ENCODE measurements at regions not wholly inside any gene's neighbourhood (a gene's known extent, or its start where the extent isn't known, plus 50 kb on each side); places are given as distances from the start of the nearest gene placed in this dataset.

GRCh38 chr3:103167850-103168249, 733.0 kb downstream of the ZPLD1 start:
- Histone ChIP-seq H4K20me1 (ENCODE audit: insufficient read depth, low read length) (no peaks in the 10 kb centered on the region), H3K9me3 (ENCODE audit: insufficient read depth, low read length, severe bottlenecking) (no peaks in the 10 kb centered on the region), H3K79me2 (ENCODE audit: insufficient read depth, low read length) (no peaks in the 10 kb centered on the region), H3K27me3 (ENCODE audit: insufficient read depth, low read length, poor library complexity) (no peaks in the 10 kb centered on the region), H3K4me1 (ENCODE audit: insufficient read depth, low read length) (no peaks in the 10 kb centered on the region), H3K9ac (ENCODE audit: low read depth, low read length) (no peak overlapping the region), H3K4me3 (ENCODE audit: low read depth in 1 of 2, low read length in 2 of 2) (no peak overlapping the region), H2AFZ (ENCODE audit: low read depth, low read length) (no peak overlapping the region), H3K27ac (ENCODE audit: low read length) (no peak overlapping the region), H3K4me2 (ENCODE audit: insufficient read depth, low read length) (no peak overlapping the region), H3K36me3 (ENCODE audit: insufficient read depth, low read length) (no peaks in the 10 kb centered on the region)
- DNase-seq, result no peak
- TF ChIP-seq EZH2 (IDR thresholded peaks at IDR 0.05; ENCODE audit: borderline replicate concordance, low read depth, low read length, severe bottlenecking), result no peak
- no peak for TF ChIP-seq CTCF (IDR thresholded peaks at IDR 0.05; ENCODE audit: borderline replicate concordance, extremely low read depth, low read length, poor library complexity, severe bottlenecking)
- no peak for ATAC-seq (ENCODE audit: insufficient read depth, low read depth)

GRCh38 chr3:103169289-103169688, 734.5 kb downstream of the ZPLD1 start:
- H2AFZ ChIP-seq (ENCODE audit: low read depth, low read length), result no peak overlapping the region
- no peaks in the 10 kb centered on the region for H3K36me3 ChIP-seq (ENCODE audit: insufficient read depth, low read length)
- H3K27ac ChIP-seq (ENCODE audit: low read length), result no peak overlapping the region
- H3K4me3 ChIP-seq (ENCODE audit: low read depth in 1 of 2, low read length in 2 of 2), result no peak overlapping the region
- no peaks in the 10 kb centered on the region for H4K20me1 ChIP-seq (ENCODE audit: insufficient read depth, low read length)
- H3K9ac ChIP-seq (ENCODE audit: low read depth, low read length), result no peak overlapping the region
- H3K27me3 ChIP-seq (ENCODE audit: insufficient read depth, low read length, poor library complexity), result no peaks in the 10 kb centered on the region
- H3K4me1 ChIP-seq (ENCODE audit: insufficient read depth, low read length), result no peaks in the 10 kb centered on the region
- no peaks in the 10 kb centered on the region for H3K79me2 ChIP-seq (ENCODE audit: insufficient read depth, low read length)
- no peaks in the 10 kb centered on the region for H3K9me3 ChIP-seq (ENCODE audit: insufficient read depth, low read length, severe bottlenecking)
- DNase-seq (no peak), ATAC-seq (ENCODE audit: insufficient read depth, low read depth) (no peak)
- no peak overlapping the region for H3K4me2 ChIP-seq (ENCODE audit: insufficient read depth, low read length)
- TF ChIP-seq CTCF (IDR thresholded peaks at IDR 0.05; ENCODE audit: borderline replicate concordance, extremely low read depth, low read length, poor library complexity, severe bottlenecking) (no peak), EZH2 (IDR thresholded peaks at IDR 0.05; ENCODE audit: borderline replicate concordance, low read depth, low read length, severe bottlenecking) (no peak)

- DNase-seq, result no peak
- TF ChIP-seq CTCF (IDR thresholded peaks at IDR 0.05; ENCODE audit: borderline replicate concordance, extremely low read depth, low read length, poor library complexity, severe bottlenecking) (no peak), EZH2 (IDR thresholded peaks at IDR 0.05; ENCODE audit: borderline replicate concordance, low read depth, low read length, severe bottlenecking) (no peak)
- no peak overlapping the region for H3K4me3 ChIP-seq (ENCODE audit: low read depth in 1 of 2, low read length in 2 of 2)
- H4K20me1 ChIP-seq (ENCODE audit: insufficient read depth, low read length), result no peaks in the 10 kb centered on the region
- no peaks in the 10 kb centered on the region for H3K4me1 ChIP-seq (ENCODE audit: insufficient read depth, low read length)
- no peaks in the 10 kb centered on the region for H3K79me2 ChIP-seq (ENCODE audit: insufficient read depth, low read length)
- no peak for ATAC-seq (ENCODE audit: insufficient read depth, low read depth)
- H3K9me3 ChIP-seq (ENCODE audit: insufficient read depth, low read length, severe bottlenecking), result no peaks in the 10 kb centered on the region
- H3K4me2 ChIP-seq (ENCODE audit: insufficient read depth, low read length), result no peak overlapping the region
- H2AFZ ChIP-seq (ENCODE audit: low read depth, low read length), result no peak overlapping the region
- no peak overlapping the region for H3K27ac ChIP-seq (ENCODE audit: low read length)
- no peaks in the 10 kb centered on the region for H3K36me3 ChIP-seq (ENCODE audit: insufficient read depth, low read length)
- H3K27me3 ChIP-seq (ENCODE audit: insufficient read depth, low read length, poor library complexity), result no peaks in the 10 kb centered on the region
- H3K9ac ChIP-seq (ENCODE audit: low read depth, low read length), result no peak overlapping the region
These were observed 735.8 kb downstream of the ZPLD1 start for GRCh38 chr3:103170651-103171050.

- no peaks in the 10 kb centered on the region for H3K4me1 ChIP-seq (ENCODE audit: insufficient read depth, low read length)
- H3K9ac ChIP-seq (ENCODE audit: low read depth, low read length), result no peak overlapping the region
- no peak overlapping the region for H3K27ac ChIP-seq (ENCODE audit: low read length)
- H2AFZ ChIP-seq (ENCODE audit: low read depth, low read length), result no peak overlapping the region
- no peak overlapping the region for H3K4me3 ChIP-seq (ENCODE audit: low read depth in 1 of 2, low read length in 2 of 2)
- H3K79me2 ChIP-seq (ENCODE audit: insufficient read depth, low read length), result no peaks in the 10 kb centered on the region
- TF ChIP-seq CTCF (IDR thresholded peaks at IDR 0.05; ENCODE audit: borderline replicate concordance, extremely low read depth, low read length, poor library complexity, severe bottlenecking), result no peak
- TF ChIP-seq EZH2 (IDR thresholded peaks at IDR 0.05; ENCODE audit: borderline replicate concordance, low read depth, low read length, severe bottlenecking), result no peak
- DNase-seq (no peak), ATAC-seq (ENCODE audit: insufficient read depth, low read depth) (no peak)
- H4K20me1 ChIP-seq (ENCODE audit: insufficient read depth, low read length), result no peaks in the 10 kb centered on the region
- no peak overlapping the region for H3K4me2 ChIP-seq (ENCODE audit: insufficient read depth, low read length)
- no peaks in the 10 kb centered on the region for H3K36me3 ChIP-seq (ENCODE audit: insufficient read depth, low read length)
- H3K9me3 ChIP-seq (ENCODE audit: insufficient read depth, low read length, severe bottlenecking), result no peaks in the 10 kb centered on the region
- no peaks in the 10 kb centered on the region for H3K27me3 ChIP-seq (ENCODE audit: insufficient read depth, low read length, poor library complexity)
These were observed 739.1 kb downstream of the ZPLD1 start for GRCh38 chr3:103173940-103174339.
